ENCODE measurements at regions not wholly inside any gene's neighbourhood (a gene's known extent, or its start where the extent isn't known, plus 50 kb on each side); places are given as distances from the start of the nearest gene placed in this dataset.

- no peak for TF ChIP-seq CTCF (IDR thresholded peaks at IDR 0.05; ENCODE audit: low read depth, low read length, missing control alignments)
- no peak overlapping the region for H3K4me3 ChIP-seq (ENCODE audit: low read depth, low read length)
- no peak for DNase-seq (ENCODE audit: low read depth)
- in situ Hi-C loops (cut with HindIII; ENCODE audit: low sequenced_read_pairs), result no loop called here
Measured at GRCh38 chr14:98536256-98536655, 735.7 kb downstream of the BCL11B start.

DNA sequence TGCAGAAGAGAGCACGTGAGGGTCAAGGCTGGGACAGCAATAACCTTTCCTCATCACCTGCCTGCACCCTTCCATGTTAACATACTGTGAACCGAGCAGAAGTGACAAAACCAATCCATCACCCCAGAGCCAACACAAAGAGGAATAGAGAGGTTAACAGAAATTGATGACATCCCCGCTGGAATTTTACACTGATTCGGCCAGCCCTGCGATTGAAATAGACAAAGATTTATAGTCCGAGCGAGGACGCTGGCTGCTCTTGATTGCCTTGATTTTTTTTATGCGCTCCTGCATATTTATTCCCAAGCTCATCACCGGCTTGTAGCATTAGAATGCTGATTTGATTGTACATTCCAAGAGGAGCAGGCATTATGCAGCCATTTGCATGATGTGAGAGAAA is 729.7 kb downstream of the BCL11B start:
- in situ Hi-C loops (cut with HindIII; ENCODE audit: low sequenced_read_pairs), result no loop called here
- no peak for DNase-seq (ENCODE audit: low read depth)
- no peak overlapping the region for H3K4me3 ChIP-seq (ENCODE audit: low read depth, low read length)
- TF ChIP-seq CTCF (IDR thresholded peaks at IDR 0.05; ENCODE audit: low read depth, low read length, missing control alignments), result no peak

DNA sequence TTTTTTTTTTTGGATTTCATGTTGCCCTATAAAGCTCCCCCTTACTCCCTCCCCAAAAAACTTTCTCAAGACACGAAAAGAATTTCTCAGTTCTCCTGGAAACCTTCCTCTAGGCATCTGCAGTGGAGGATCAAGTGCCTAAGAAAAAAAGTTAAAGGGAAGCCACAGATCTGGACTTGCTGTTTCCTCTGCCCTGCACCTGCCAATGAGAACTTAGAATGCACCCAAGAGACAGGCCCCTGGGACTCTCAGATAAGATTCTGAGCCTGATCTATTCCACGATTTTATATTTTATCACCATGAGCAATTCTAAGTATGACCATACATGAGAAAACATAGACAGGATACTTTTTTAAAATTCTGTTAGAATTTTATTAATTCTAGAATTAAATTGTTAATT is 728.9 kb downstream of the BCL11B start:
- no peak for TF ChIP-seq CTCF (IDR thresholded peaks at IDR 0.05; ENCODE audit: low read depth, low read length, missing control alignments)
- in situ Hi-C loops (cut with HindIII; ENCODE audit: low sequenced_read_pairs), result no loop called here
- no peak overlapping the region for H3K4me3 ChIP-seq (ENCODE audit: low read depth, low read length)

GRCh38 chr14:98544174-98544573 is 727.8 kb downstream of the BCL11B start:
- in situ Hi-C loops (cut with HindIII; ENCODE audit: low sequenced_read_pairs), result no loop called here
- H3K4me3 ChIP-seq (ENCODE audit: low read depth, low read length), result no peak overlapping the region
- DNase-seq (ENCODE audit: low read depth), result no peak
- no peak for TF ChIP-seq CTCF (IDR thresholded peaks at IDR 0.05; ENCODE audit: low read depth, low read length, missing control alignments)

More for the DNA sequence above, 728.9 kb downstream of the BCL11B start:
- no peak for DNase-seq (ENCODE audit: low read depth)

- in situ Hi-C loops (cut with HindIII; ENCODE audit: low sequenced_read_pairs), result no loop called here
- TF ChIP-seq CTCF (IDR thresholded peaks at IDR 0.05; ENCODE audit: low read depth, low read length, missing control alignments), result no peak
- no peak overlapping the region for H3K4me3 ChIP-seq (ENCODE audit: low read depth, low read length)
- DNase-seq (ENCODE audit: low read depth), result no peak
Measured at GRCh38 chr14:98545181-98545580, 726.8 kb downstream of the BCL11B start.

- in situ Hi-C loops (cut with HindIII; ENCODE audit: low sequenced_read_pairs), result no loop called here
- no peak for DNase-seq (ENCODE audit: low read depth)
- H3K4me3 ChIP-seq (ENCODE audit: low read depth, low read length), result no peak overlapping the region
- TF ChIP-seq CTCF (IDR thresholded peaks at IDR 0.05; ENCODE audit: low read depth, low read length, missing control alignments), result no peak
Measured at GRCh38 chr14:98548071-98548686, 723.8 kb downstream of the BCL11B start.
